Hindlimb muscle (tissue), 1 donor: ENCODE measurements at regions not wholly inside any gene's neighbourhood (a gene's known extent, or its start where the extent isn't known, plus 50 kb on each side); places are given as distances from the start of the nearest gene placed in this dataset.
A peak's percentile ranks its signal among the peaks of the same experiment; 100 is the strongest.

Source experiments
- DNase-seq: peaks from one replicate; pipeline ENCODE4 v3.0.0-alpha.2; 2013

GRCh38 chr20:62563561-62563960 is 78.7 kb upstream of the SLCO4A1 start:
- no peak for DNase-seq

GRCh38 chr20:62564456-62565245 is 77.7 kb upstream of the SLCO4A1 start:
- DNase-seq: no peak

DNA sequence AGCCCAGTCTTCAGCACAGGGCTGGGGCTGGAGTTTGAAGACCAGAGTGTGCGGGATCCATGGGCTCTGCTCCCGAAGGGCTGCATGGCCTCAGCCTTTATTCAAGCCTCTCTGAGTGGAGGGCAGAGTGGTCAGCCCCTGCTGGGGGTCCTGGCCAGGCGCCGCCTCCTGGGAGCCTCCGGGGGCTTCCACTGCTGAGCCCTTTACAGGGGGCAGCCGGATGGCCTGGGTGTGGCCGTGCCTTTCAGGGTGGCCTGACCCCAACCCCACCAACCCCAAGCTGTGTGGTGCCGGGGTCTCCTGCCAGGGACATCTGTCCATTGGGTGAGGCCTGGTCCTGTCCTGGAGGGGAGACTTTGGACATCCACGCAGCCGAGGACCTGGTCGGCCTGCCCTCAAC is 76.0 kb upstream of the SLCO4A1 start:
- no peak for DNase-seq

DNA sequence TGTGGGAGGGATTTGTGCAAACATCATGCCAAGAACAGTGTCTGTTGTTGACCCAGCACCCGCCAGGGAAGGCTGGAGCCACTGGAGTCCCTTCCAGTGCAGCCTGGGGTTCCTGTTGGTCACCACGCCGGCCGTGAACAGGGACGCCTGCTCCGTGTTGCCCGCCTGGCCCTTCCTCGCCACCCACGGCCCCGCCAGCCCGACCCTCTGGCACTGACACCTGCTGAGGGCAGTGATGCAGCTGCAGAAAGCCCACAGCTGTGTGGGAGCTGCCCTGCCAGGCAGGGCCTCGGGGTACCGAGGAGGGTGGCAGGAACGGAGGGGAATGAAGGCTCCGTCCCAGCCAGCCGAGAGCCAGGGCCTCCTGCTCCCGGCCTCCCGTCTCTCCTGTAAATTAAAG is 75.5 kb upstream of the SLCO4A1 start:
- DNase-seq: no peak

- no peak for DNase-seq
Measured at GRCh38 chr20:62567246-62568044, 74.9 kb upstream of the SLCO4A1 start.

- no peak for DNase-seq
Measured at GRCh38 chr20:62568045-62568389, 74.3 kb upstream of the SLCO4A1 start.

GRCh38 chr20:62569615-62570014 is 72.7 kb upstream of the SLCO4A1 start:
- no peak for DNase-seq

DNA sequence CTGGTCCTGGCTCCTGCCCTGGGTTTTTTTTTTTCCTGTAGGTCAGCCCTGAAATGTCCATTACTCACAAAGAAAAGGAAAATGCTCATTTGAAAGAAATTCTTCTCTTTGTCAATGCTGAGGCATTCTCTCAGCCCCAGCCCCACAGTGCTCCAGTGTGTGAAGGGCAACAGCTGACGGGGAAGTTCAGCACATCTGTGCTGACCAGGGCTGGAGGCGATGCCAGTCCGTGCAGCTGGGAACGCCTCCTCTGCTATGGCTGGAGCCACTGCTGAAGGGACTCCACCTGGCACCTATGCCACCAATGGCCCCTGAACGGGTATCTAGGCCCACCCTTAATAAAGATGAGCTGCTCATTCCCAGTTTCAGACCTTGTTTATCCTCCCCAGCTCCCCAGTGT is 71.9 kb upstream of the SLCO4A1 start:
- no peak for DNase-seq

- DNase-seq: no peak
Measured at GRCh38 chr20:62570897-62571668, 71.2 kb upstream of the SLCO4A1 start.

GRCh38 chr20:62571669-62572344 is 70.5 kb upstream of the SLCO4A1 start:
- DNase-seq: no peak

DNA sequence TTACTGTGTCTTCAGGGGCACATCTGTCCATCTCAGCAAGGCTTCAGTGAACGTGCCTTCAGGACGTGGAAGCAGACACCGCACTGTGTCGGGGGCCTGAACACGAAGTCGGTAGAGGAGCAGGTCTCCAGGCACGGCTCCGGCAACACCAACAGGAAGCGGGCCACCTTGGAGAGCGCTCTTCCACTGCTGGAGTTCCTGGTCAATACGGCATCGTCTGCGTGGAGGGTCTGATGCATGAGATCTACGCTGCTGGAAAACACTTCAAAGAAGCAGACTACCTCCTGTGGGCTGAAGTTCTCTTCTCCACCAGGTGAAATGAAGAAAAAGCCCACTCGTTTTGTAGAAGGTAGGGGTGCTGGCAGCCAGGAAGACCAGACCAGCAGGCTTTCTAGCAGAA is 69.3 kb upstream of the SLCO4A1 start:
- DNase-seq: no peak

- DNase-seq: no peak
Measured at GRCh38 chr20:62573817-62574216, 68.5 kb upstream of the SLCO4A1 start.

DNA sequence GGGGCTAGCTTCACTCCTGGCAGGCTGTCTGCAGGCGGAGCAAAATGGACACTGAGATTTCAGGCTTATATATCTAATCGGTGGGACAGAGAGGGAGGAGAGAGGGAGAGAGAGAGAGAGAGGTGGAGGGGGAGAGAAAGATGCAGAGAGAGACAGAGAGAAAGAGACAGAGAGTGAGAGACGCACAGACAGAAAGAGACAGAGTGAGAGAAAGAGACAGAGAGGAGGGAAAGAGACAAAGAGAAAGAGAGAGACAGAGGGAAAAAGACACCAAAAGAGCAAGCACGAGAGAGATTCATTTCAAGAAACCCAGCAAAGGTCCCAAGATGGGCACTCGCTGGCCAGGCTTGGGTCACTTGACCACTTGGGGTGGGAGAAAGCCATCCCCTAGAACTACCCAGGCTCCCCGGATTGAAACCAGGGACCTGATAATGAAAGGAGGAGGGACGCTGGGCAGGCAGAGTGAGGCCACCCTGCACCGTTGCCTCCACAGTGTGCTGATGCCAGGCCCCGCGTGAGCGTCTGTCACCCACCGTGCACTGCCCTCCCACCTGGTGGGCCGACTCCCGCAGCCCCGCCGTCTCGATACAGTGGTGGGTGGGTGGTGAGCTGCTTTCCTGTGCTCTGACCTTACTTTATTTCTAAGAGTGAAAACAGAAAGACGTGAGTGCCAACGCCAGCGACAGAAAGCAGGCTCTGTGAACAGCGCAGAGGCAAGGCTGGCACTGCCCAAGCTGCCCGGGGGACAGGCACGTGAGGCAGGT is 67.9 kb upstream of the SLCO4A1 start:
- no peak for DNase-seq

GRCh38 chr20:62575976-62576722 is 66.2 kb upstream of the SLCO4A1 start:
- DNase-seq: no peak

GRCh38 chr20:62576815-62577489 is 65.4 kb upstream of the SLCO4A1 start:
- DNase-seq: peak; percentile 54

GRCh38 chr20:62577490-62577836 is 64.8 kb upstream of the SLCO4A1 start:
- DNase-seq: no peak

- no peak for DNase-seq
Measured at GRCh38 chr20:62578294-62578897, 63.9 kb upstream of the SLCO4A1 start.

DNA sequence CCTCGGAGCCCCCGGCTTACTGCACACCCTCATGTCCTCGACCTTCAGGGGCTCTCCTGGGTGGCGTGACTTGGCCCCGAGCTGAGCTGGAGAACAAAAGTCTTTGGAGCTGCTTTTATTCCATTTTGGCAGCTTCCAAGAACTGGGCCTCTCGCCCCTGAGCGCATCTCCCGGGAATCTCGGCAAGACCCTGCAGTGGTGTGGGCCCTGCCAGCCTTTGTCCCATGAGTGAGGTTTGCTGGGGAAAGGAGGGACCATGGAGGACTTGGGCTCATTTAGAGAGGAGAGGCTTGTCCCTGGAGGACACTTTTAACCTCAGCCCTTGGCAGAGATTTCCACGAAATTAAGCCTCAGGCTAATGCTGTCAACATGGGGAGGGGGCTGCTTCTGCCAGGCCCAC is 62.3 kb upstream of the SLCO4A1 start:
- DNase-seq: no peak

GRCh38 chr20:62580733-62581132 is 61.6 kb upstream of the SLCO4A1 start:
- DNase-seq: no peak

DNA sequence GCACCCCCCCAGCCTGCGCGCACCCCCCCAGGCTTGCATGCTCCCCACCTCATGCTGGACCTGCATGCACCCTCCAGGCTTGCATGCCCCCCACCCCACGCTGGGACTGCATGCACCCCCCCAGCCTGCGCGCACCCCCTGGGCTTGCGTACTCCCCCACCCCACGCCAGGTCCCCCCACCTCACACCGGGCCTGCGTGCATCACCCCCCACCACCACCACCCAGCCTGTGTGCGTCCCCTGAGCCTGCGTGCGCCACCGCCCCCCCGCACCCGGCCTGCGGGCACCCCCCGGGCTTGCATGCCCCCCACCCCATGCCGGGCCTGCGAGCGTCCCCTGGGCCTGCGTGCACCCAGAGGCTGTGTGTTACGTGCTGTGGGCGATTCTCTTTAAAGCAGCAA is 61.0 kb upstream of the SLCO4A1 start:
- DNase-seq: no peak
